ENCODE measurements at regions not wholly inside any gene's neighbourhood (a gene's known extent, or its start where the extent isn't known, plus 50 kb on each side); places are given as distances from the start of the nearest gene placed in this dataset.

- no peak overlapping the region for H3K4me3 ChIP-seq (replicated peaks in 1 of 3; ENCODE audit: insufficient read depth in 1 of 3, low read depth in 1 of 3, low read length in 3 of 3)
- BruUV-seq (replicated peaks), result no TSS peak
- H3K27me3 ChIP-seq (ENCODE audit: control insufficient read depth in 2 of 2, insufficient read depth in 2 of 2, low read length in 2 of 2), result no peaks in the 10 kb centered on the region
- H3K9me1 ChIP-seq (replicated peaks; ENCODE audit: control insufficient read depth, extremely low read depth, insufficient read depth, low read length), result no peaks in the 10 kb centered on the region
- DNase-seq (ENCODE audit: low read depth, low spot score), result no peak
- H3K4me1 ChIP-seq (ENCODE audit: control insufficient read depth, extremely low read depth, insufficient read depth, low read length), result no peaks in the 10 kb centered on the region
- no peak overlapping the region for H2AFZ ChIP-seq (ENCODE audit: low read depth, low read length)
- TF ChIP-seq POLR2A (IDR thresholded peaks at IDR 0.05; ENCODE audit: low read depth, low read length) (no peak), MAX (IDR thresholded peaks at IDR 0.05; ENCODE audit: insufficient read depth, insufficient read length) (no peak), POLR2AphosphoS5 (IDR thresholded peaks at IDR 0.05; ENCODE audit: insufficient read depth, low read depth, low read length) (no peak), CTCF (IDR thresholded peaks at IDR 0.05; ENCODE audit: extremely low read depth in 1 of 2, insufficient read depth in 1 of 2, low read depth in 1 of 2, low read length in 2 of 2) (no peak), EZH2 (IDR thresholded peaks at IDR 0.05; ENCODE audit: borderline replicate concordance, low read depth, low read length, severe bottlenecking) (no peak), GATA2 (IDR thresholded peaks at IDR 0.05; ENCODE audit: insufficient read depth, insufficient read length, low read depth, low read length) (no peak), FOS (IDR thresholded peaks at IDR 0.05; ENCODE audit: borderline replicate concordance, insufficient read depth, low read length) (no peak), JUN (IDR thresholded peaks at IDR 0.05; ENCODE audit: borderline replicate concordance, insufficient read depth, insufficient read length, low read depth) (no peak)
- H3K9me3 ChIP-seq (replicated peaks; ENCODE audit: control insufficient read depth, insufficient read depth, low read length), result peaks cover 5% of the 10 kb centered on the region
- intact Hi-C loops (cut with micrococcal nuclease), result no loop called here
- CTCF ChIA-PET, result no interaction called here
- no peak overlapping the region for H3K27ac ChIP-seq (ENCODE audit: insufficient read depth, low read depth, low read length)
- FAIRE-seq, result no peak
- POLR2A ChIA-PET, result no interaction called here
- no peaks in the 10 kb centered on the region for H4K20me1 ChIP-seq (replicated peaks; ENCODE audit: control insufficient read depth, extremely low read depth, insufficient read depth, low read length)
- H3K79me2 ChIP-seq (ENCODE audit: control insufficient read depth, insufficient read depth, low read length), result no peaks in the 10 kb centered on the region
- H3K9ac ChIP-seq (replicated peaks; ENCODE audit: extremely low read depth, insufficient read depth, low read length), result no peak overlapping the region
- H3K4me2 ChIP-seq (ENCODE audit: insufficient read depth, low read length), result no peak overlapping the region
- no peaks in the 10 kb centered on the region for H3K36me3 ChIP-seq (ENCODE audit: control insufficient read depth in 2 of 2, extremely low read depth in 1 of 2, insufficient read depth in 2 of 2, low read length in 2 of 2)
- dilution Hi-C loops (cut with MboI; ENCODE audit: extremely low pct_ligation_motif_present, low sequenced_read_pairs), result no loop called here
Measured at GRCh38 chr14:98726585-98727405, 545.2 kb downstream of the BCL11B start.
